K562 (cell line): ENCODE measurements at regions not wholly inside any gene's neighbourhood (a gene's known extent, or its start where the extent isn't known, plus 50 kb on each side); places are given as distances from the start of the nearest gene placed in this dataset.

Experiments
- ATAC-seq: fragments of 200-7000 bp; cut with Tn5 transposase; 3 replicates; pipeline ENCODE4 v1.9.1; 2020; ENCODE audit warnings: moderate library complexity
- BruUV-seq: library from RNA; stranded (reverse); fragments of 400-500 nt; replicated peaks from 2 replicates; lab custom pipeline; 2021; lab: Mats Ljungman, UMichigan
- CTCF ChIA-PET: fragments of 300-600 bp; formaldehyde crosslinking; extraction: SDS; loops from one replicate; lab custom pipeline; 2021; ENCODE audit warnings: low intra/inter-chr PET ratio; lab: Yijun Ruan, JAX
- POLR2A ChIA-PET: fragments of 300-600, 350-650 bp; sonication (Branson Sonifier 250); formaldehyde crosslinking; extraction: SDS; loops from one replicate; lab custom pipeline; 2021; ENCODE audit warnings: antibody characterized with exemption, inconsistent platforms; lab: Yijun Ruan, JAX
- DNase-seq, 4 experiments: peaks; one replicate each; pipeline versions ENCODE4 v3.0.0 to v3.0.0-alpha.2; 2011 to 2018; ENCODE audit warnings: low spot score in 3 of 4, mixed read lengths in 3 of 4; ENCODE audit errors: extremely low read depth in 1 of 4
- FAIRE-seq: peaks from 2 replicates; lab custom pipeline; 2011; peaks lifted over from hg19 to GRCh38; lab: Jason Lieb, UNC
- H2AFZ ChIP-seq: 2 replicates; pipeline ENCODE4 v1.6.0; 2011; ENCODE audit warnings: low read depth, low read length, control low read depth, inconsistent platforms
- H3K27ac ChIP-seq: fragments of 200-600 bp; 3 replicates; pipeline ENCODE4 v1.8.0; 2011; ENCODE audit warnings: low read depth, mild to moderate bottlenecking, control low read depth, inconsistent platforms, low read length, moderate library complexity, mixed read lengths; ENCODE audit errors: extremely low read depth
- H3K27me3 ChIP-seq, 2 experiments: fragments of 300-600 bp in 1 of 2; 2 replicates in 1 of 2; 3 replicates in 1 of 2; pipeline versions ENCODE4 v1.6.0 to v1.8.0; 2011; ENCODE audit warnings: inconsistent platforms in 2 of 2, low read length in 2 of 2, mild to moderate bottlenecking in 1 of 2, mixed read lengths in 1 of 2, moderate library complexity in 1 of 2; ENCODE audit not compliant: control insufficient read depth in 2 of 2, insufficient read depth in 2 of 2
- H3K36me3 ChIP-seq: fragments of 300-600 bp; 3 replicates; pipeline ENCODE4 v1.8.0; 2011; ENCODE audit warnings: mild to moderate bottlenecking, low read length, inconsistent platforms; ENCODE audit not compliant: control insufficient read depth, insufficient read depth
- H3K4me1 ChIP-seq, 2 experiments: fragments of 200-600 bp in 1 of 2; replicated peaks in 1 of 2; 2 replicates in 1 of 2; 3 replicates in 1 of 2; pipeline versions ENCODE4 v1.5.1 to v1.8.0; 2011; ENCODE audit warnings: inconsistent platforms in 2 of 2, low read length in 2 of 2, mild to moderate bottlenecking in 1 of 2, mixed read lengths in 1 of 2, moderate library complexity in 1 of 2; ENCODE audit not compliant: control insufficient read depth in 2 of 2, insufficient read depth in 2 of 2
- H3K4me2 ChIP-seq: 2 replicates; pipeline ENCODE4 v1.6.1; 2011; ENCODE audit warnings: low read length, control low read depth, inconsistent platforms, mixed read lengths; ENCODE audit not compliant: insufficient read depth
- H3K4me3 ChIP-seq: fragments of 200-600 bp; sonication (generic), shearing (Covaris generic); 2 replicates; pipeline ENCODE4 v1.5.1; 2016; ENCODE audit warnings: control low read depth, inconsistent platforms
- H3K79me2 ChIP-seq: fragments of 200-600 bp; 3 replicates; pipeline ENCODE4 v1.8.0; 2011; ENCODE audit warnings: low read length, inconsistent platforms; ENCODE audit not compliant: control insufficient read depth, insufficient read depth
- H3K9ac ChIP-seq, 2 experiments: 2 replicates each; pipeline versions ENCODE4 v1.6.0 to v1.6.1; 2011; ENCODE audit warnings: low read depth in 2 of 2, low read length in 2 of 2, control low read depth in 1 of 2, inconsistent platforms in 1 of 2, mild to moderate bottlenecking in 1 of 2, mixed read lengths in 1 of 2; ENCODE audit not compliant: insufficient read depth in 1 of 2
- H3K9me1 ChIP-seq: one replicate; pipeline ENCODE4 v1.6.0; 2011; ENCODE audit warnings: inconsistent platforms, mild to moderate bottlenecking, low read length, moderate library complexity; ENCODE audit not compliant: control insufficient read depth, insufficient read depth
- H3K9me3 ChIP-seq: replicated peaks from 2 replicates; pipeline ENCODE4 v1.5.1; 2011; ENCODE audit warnings: low read depth, low read length, inconsistent platforms; ENCODE audit not compliant: control insufficient read depth, insufficient read depth
- H4K20me1 ChIP-seq: replicated peaks from 2 replicates; pipeline ENCODE4 v1.6.1; 2011; ENCODE audit warnings: low read length, inconsistent platforms, mixed read lengths; ENCODE audit not compliant: control insufficient read depth, insufficient read depth
- CHD1 ChIP-seq: fragments of 200-600 bp; sonication (generic); IDR thresholded peaks from one replicate; pipeline ENCODE4 v1.6.1; 2012; ENCODE audit warnings: mild to moderate bottlenecking, moderate library complexity, low read length, inconsistent platforms
- GABPA ChIP-seq: fragments of 200-800 bp; sonication (Bioruptor generic); conservative IDR thresholded peaks from 2 replicates; pipeline ENCODE4 v1.6.1; 2016; ENCODE audit warnings: low read depth, missing genetic modification characterization, missing compliant biosample characterization
- GTF2F1 ChIP-seq: IDR thresholded peaks from 2 replicates; pipeline ENCODE4 v1.6.1; 2011; ENCODE audit warnings: low read depth, low read length, improper control_type of control experiment
- HLTF ChIP-seq: fragments of 450-650 bp; IDR thresholded peaks from 2 replicates; pipeline ENCODE4 v1.6.1; 2016
- KAT2B ChIP-seq: IDR thresholded peaks from one replicate; pipeline ENCODE4 v1.6.1; 2012; ENCODE audit warnings: low read depth, mild to moderate bottlenecking, control low read depth, inconsistent platforms, low read length, moderate library complexity
- MYNN ChIP-seq, 2 experiments: sonication (generic); formaldehyde crosslinking in 1 of 2; IDR thresholded peaks; 2 replicates each; pipeline versions ENCODE4 v1.5.0 to v1.6.1; 2016 to 2020; ENCODE audit warnings: antibody characterized with exemption in 1 of 2, missing genetic modification reagents in 1 of 2
- POLR3G ChIP-seq: IDR thresholded peaks from 2 replicates; pipeline ENCODE4 v1.6.1; 2011; ENCODE audit not compliant: insufficient read length, insufficient replicate concordance; ENCODE audit errors: extremely low read depth
- SAP30 ChIP-seq: fragments of 200-600 bp; sonication (generic); IDR thresholded peaks from 2 replicates; pipeline ENCODE4 v1.6.1; 2012; ENCODE audit warnings: borderline replicate concordance, low read depth, mild to moderate bottlenecking, moderate library complexity, low read length, control low read depth, inconsistent platforms; ENCODE audit not compliant: insufficient read depth, poor library complexity, severe bottlenecking
- XRCC3 ChIP-seq: fragments of 450-650 bp; IDR thresholded peaks from 2 replicates; pipeline ENCODE4 v1.6.1; 2017; ENCODE audit warnings: mild to moderate bottlenecking, moderate library complexity
- ZNF174 ChIP-seq: fragments of 250-450 bp; sonication (Bioruptor Pico); IDR thresholded peaks from 2 replicates; pipeline ENCODE4 v1.4.0; 2020; ENCODE audit warnings: mild to moderate bottlenecking
- ZNF23 ChIP-seq: fragments of 250-450 bp; sonication (Bioruptor Pico); IDR thresholded peaks from 2 replicates; pipeline ENCODE4 v1.4.0; 2020; ENCODE audit warnings: mild to moderate bottlenecking
- WGBS: fragments of 100-300 bp; shearing (Covaris generic); methylation state at CpG from one replicate; pipeline ENCODE4 v1.1.6; 2016; ENCODE audit warnings: low coverage, mixed read lengths; ENCODE audit not compliant: insufficient coverage; ENCODE audit errors: missing lambda C conversion rate; 5-methylcytosine and 5-hydroxymethylcytosine counted together
- in situ Hi-C: fragments of 300-500 bp; cut with MboI; formaldehyde crosslinking; loops from 4 replicates; pipeline ENCODE4 v1.15.0; 2018; ENCODE audit warnings: inconsistent platforms, mixed read lengths
- intact Hi-C: fragments of 100-400 bp; cut with micrococcal nuclease; formaldehyde crosslinking; loops from 2 replicates; pipeline ENCODE4 v1.14.2; 2022
- TF ChIP-seq, protein P1 (sequence below): fragments of 450-650 bp; IDR thresholded peaks from 2 replicates; pipeline ENCODE4 v1.7.1; 2018; ENCODE audit warnings: mild to moderate bottlenecking, low read depth; ENCODE audit not compliant: partially characterized antibody
- TF ChIP-seq, protein P2 (sequence below): fragments of 450-650 bp; IDR thresholded peaks from 2 replicates; pipeline ENCODE4 v1.6.1; 2016; ENCODE audit warnings: low read depth, mild to moderate bottlenecking, moderate library complexity
- TF ChIP-seq, protein P3 (sequence below): fragments of 450-650 bp; formaldehyde crosslinking; IDR thresholded peaks from 2 replicates; pipeline ENCODE4 v1.4.0; 2022; ENCODE audit warnings: missing genetic modification characterization
- TF ChIP-seq, protein P4 (sequence below), 2 experiments: fragments of 450-650 bp in 1 of 2; sonication (generic) in 1 of 2; formaldehyde crosslinking in 1 of 2; IDR thresholded peaks in 1 of 2; conservative IDR thresholded peaks in 1 of 2; 2 replicates each; pipeline versions ENCODE4 v1.6.1 to v1.8.1; 2016 to 2023; ENCODE audit warnings: mild to moderate bottlenecking in 2 of 2, moderate library complexity in 2 of 2, inconsistent platforms in 1 of 2, missing genetic modification reagents in 1 of 2

DNA sequence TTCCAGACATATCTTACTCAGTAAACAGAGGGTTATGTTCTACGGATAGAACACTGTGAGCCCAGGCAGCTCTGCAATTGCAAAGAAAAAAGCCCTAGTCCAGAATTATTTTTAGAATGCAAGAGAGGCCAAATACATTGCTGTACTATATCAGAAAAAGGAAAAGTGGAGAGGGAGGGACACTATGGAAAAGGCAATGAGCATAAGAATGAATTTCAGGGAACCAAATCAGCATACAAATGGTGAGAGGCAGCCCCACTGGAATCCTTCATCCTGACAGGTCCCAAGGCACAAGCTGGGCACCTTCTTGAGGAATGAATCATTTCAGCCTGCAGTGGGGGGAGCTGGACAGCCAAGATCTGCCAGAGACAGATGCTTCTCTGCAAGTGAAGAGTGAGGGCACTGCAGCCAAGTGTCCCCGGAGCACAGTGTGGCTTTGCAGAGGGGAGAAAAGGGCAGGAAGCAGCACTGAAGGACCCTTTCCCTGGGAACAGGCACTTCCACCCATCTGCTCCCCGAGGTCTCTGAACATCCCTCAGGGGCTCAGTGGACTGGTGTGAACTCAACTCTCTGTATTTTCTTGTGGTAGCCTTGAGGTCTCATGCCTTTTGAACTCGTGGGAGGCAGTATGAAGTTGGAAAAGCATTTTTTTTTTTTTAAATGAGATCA lies 115.6 kb downstream of the XCL2 start (continued):
- TF ChIP-seq, protein P1, sequence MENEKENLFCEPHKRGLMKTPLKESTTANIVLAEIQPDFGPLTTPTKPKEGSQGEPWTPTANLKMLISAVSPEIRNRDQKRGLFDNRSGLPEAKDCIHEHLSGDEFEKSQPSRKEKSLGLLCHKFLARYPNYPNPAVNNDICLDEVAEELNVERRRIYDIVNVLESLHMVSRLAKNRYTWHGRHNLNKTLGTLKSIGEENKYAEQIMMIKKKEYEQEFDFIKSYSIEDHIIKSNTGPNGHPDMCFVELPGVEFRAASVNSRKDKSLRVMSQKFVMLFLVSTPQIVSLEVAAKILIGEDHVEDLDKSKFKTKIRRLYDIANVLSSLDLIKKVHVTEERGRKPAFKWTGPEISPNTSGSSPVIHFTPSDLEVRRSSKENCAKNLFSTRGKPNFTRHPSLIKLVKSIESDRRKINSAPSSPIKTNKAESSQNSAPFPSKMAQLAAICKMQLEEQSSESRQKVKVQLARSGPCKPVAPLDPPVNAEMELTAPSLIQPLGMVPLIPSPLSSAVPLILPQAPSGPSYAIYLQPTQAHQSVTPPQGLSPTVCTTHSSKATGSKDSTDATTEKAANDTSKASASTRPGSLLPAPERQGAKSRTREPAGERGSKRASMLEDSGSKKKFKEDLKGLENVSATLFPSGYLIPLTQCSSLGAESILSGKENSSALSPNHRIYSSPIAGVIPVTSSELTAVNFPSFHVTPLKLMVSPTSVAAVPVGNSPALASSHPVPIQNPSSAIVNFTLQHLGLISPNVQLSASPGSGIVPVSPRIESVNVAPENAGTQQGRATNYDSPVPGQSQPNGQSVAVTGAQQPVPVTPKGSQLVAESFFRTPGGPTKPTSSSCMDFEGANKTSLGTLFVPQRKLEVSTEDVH: no peak
- TF ChIP-seq ZNF23 (CRISPR knock-in tag) (no peak), HLTF (no peak)
- TF ChIP-seq, protein P2, sequence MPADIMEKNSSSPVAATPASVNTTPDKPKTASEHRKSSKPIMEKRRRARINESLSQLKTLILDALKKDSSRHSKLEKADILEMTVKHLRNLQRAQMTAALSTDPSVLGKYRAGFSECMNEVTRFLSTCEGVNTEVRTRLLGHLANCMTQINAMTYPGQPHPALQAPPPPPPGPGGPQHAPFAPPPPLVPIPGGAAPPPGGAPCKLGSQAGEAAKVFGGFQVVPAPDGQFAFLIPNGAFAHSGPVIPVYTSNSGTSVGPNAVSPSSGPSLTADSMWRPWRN: no peak
- TF ChIP-seq, all 486 proteins: peak for 0

DNA sequence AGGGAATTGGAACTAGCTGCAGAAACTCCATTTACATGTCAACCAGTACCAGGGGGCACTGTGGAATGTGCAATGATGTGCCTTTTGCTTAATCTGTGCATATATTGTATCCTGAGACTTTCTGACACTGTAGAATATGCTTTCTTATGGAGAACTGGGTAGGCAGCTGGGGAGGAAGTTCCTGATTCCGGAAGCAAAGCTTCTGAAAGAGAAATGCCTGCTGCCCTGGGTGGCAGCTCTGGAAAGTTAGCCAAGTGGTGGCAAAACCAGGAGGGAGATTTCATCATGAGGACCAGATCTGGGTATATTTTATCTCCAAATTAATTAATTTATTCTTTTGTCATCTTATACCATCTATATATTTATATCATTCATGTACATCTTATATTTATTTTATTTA lies 116.7 kb downstream of the XCL2 start:
- no peaks in the 10 kb centered on the region for H3K9me1 ChIP-seq
- WGBS: 24% methylated on average over 1 of the region's 1 CpG
- H4K20me1 ChIP-seq: no peaks in the 10 kb centered on the region
- H2AFZ ChIP-seq: no peak overlapping the region
- H3K9me3 ChIP-seq: no peaks in the 10 kb centered on the region
- no peak overlapping the region for H3K9ac ChIP-seq
- no peaks in the 10 kb centered on the region for H3K36me3 ChIP-seq
- DNase-seq: no peak
- H3K4me3 ChIP-seq: no peak overlapping the region
- no peak overlapping the region for H3K27ac ChIP-seq
- BruUV-seq: no TSS peak
- H3K4me2 ChIP-seq: no peak overlapping the region
- ChIA-PET CTCF (no interaction called here), POLR2A (interaction anchor here (1.0 kb wide), 1 partner anchor 81 kb away, joined by 4 read pairs; no protein-coding TSS in a partner anchor)
- in situ Hi-C loops: no loop called here
- 0 out of 5 replicates have a peak, but pooled peaks cover 4 to 7% of the 10 kb centered on the region in 2 experiments for H3K27me3 ChIP-seq
- no peaks in the 10 kb centered on the region for H3K79me2 ChIP-seq
- no peak for FAIRE-seq
- H3K4me1 ChIP-seq: peaks cover 0 to 3% of the 10 kb centered on the region in 2 experiments; a peak in 2 of 5 replicates
- intact Hi-C loops: no loop called here
- ATAC-seq: no peak
- TF ChIP-seq POLR3G (no peak), GTF2F1 (no peak), KAT2B (no peak), CHD1 (no peak), XRCC3 (no peak), SAP30 (no peak), MYNN (IDR thresholded peaks at IDR 0.05) (no peak), MYNN (CRISPR knock-in tag; IDR thresholded peaks at IDR 0.05) (no peak), GABPA (no peak), ZNF174 (no peak)
- TF ChIP-seq, protein P3, sequence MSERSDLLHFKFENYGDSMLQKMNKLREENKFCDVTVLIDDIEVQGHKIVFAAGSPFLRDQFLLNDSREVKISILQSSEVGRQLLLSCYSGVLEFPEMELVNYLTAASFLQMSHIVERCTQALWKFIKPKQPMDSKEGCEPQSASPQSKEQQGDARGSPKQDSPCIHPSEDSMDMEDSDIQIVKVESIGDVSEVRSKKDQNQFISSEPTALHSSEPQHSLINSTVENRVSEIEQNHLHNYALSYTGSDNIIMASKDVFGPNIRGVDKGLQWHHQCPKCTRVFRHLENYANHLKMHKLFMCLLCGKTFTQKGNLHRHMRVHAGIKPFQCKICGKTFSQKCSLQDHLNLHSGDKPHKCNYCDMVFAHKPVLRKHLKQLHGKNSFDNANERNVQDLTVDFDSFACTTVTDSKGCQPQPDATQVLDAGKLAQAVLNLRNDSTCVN (CRISPR knock-in tag): no peak
- TF ChIP-seq, protein P4, sequence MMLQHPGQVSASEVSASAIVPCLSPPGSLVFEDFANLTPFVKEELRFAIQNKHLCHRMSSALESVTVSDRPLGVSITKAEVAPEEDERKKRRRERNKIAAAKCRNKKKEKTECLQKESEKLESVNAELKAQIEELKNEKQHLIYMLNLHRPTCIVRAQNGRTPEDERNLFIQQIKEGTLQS (IDR thresholded peaks at IDR 0.05): no peak
- TF ChIP-seq, protein P4 (CRISPR knock-in tag; conservative IDR thresholded peaks at IDR 0.05): no peak
